Right cardiac atrium (tissue), 5 donors: ENCODE measurements at regions not wholly inside any gene's neighbourhood (a gene's known extent, or its start where the extent isn't known, plus 50 kb on each side); places are given as distances from the start of the nearest gene placed in this dataset.
"Not testable (repeated sequence)": the region's sequence is repeated elsewhere in the genome, so short reads cannot be mapped to it uniquely, and the experiment has no call there.

Experiments used
- ATAC-seq, 2 donors: fragments of 200-7000 bp; cut with Tn5 transposase; one replicate each; pipeline versions ENCODE4 v1.8.0 to v1.9.1; 2020; ENCODE audit warnings: moderate library complexity in 2 of 2, mild to moderate bottlenecking in 1 of 2
- DNase-seq, 3 donors: peaks; one replicate each; pipeline ENCODE4 v3.0.0-alpha.2; 2020
- H3K27ac ChIP-seq: one replicate; pipeline ENCODE4 v1.5.1; 2013; ENCODE audit warnings: mild to moderate bottlenecking, low read length, control low read depth, moderate library complexity
- H3K27me3 ChIP-seq: one replicate; pipeline ENCODE4 v1.6.1; 2013; ENCODE audit not compliant: control insufficient read depth, insufficient read depth
- H3K4me1 ChIP-seq: one replicate; pipeline ENCODE4 v1.6.1; 2013; ENCODE audit warnings: low read length; ENCODE audit not compliant: control insufficient read depth, insufficient read depth
- H3K4me3 ChIP-seq: one replicate; pipeline ENCODE4 v1.5.1; 2013; ENCODE audit warnings: low read length, control low read depth
- H3K9me3 ChIP-seq: one replicate; pipeline ENCODE4 v1.6.1; 2013; ENCODE audit warnings: low read length; ENCODE audit not compliant: control insufficient read depth
- WGBS: extraction: QIAGEN DNeasy Blood & Tissue Kit; methylation state at CpG from one replicate; pipeline ENCODE4 v1.1.7; 2013; 5-methylcytosine and 5-hydroxymethylcytosine counted together
- intact Hi-C, 4 donors: fragments of 100-400 bp; cut with DNase I; formaldehyde crosslinking; loops; one replicate each; pipeline versions ENCODE4 v1.11.0 to v1.14.0; 2022 to 2023
- donor health status: healthy with polysubstance abuse.
- donor health status: DM: no; HTN: yes; CAD: no.
- donor health status: DM: no; HTN: no; CAD: no.
- donor health status: DM: no; HTN: yes; CAD: no; lungs with severe emphysema.
- donor health status: DM: yes; HTN: yes; CAD: no.

DNA sequence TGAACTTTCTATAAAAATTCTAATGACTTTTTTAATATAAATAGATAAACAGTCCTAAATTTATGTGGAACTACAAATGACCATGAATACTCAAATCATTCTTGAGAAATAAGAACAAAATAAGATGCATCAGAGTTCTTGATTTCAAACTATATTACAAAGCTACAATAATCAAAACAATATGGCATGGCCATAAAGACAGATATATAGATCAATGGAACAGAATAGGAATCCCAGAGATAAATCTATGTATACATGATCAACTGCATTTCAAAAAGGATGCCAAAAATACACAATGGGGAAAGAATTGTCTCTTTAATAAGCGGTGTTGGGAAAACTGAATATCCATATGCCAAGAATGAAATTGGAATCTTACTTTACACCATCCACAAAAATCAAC lies 98.4 kb upstream of the IL15 start:
- intact Hi-C loops = no loop called here
- WGBS = 95% methylated on average over 1 of the region's 1 CpG
- Histone ChIP-seq H3K27me3 (no peaks in the 10 kb centered on the region), H3K9me3 (no peaks in the 10 kb centered on the region), H3K27ac (no peak overlapping the region), H3K4me3 (no peak overlapping the region), H3K4me1 (no peaks in the 10 kb centered on the region)
- DNase-seq = no peak
- ATAC-seq = no peak

DNA sequence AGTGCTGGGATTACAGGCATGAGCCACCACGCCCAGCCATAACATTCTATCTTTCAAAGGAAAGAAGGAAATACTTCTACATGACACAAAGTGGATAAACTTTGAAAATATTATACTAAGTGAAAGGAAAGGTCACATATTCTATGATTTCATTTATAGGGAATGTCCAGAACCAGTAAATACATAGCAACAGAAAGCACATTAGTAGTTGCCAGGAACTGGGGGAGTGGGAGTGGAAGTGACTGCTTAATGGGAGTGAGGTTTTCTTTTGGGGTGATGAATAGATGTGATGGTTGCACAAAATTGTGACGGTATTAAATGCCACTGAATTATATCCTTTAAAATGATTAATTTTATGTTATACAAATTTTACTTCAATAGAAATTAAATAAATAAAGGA lies 95.7 kb upstream of the IL15 start:
- intact Hi-C loops = no loop called here
- H3K27me3 ChIP-seq = no peaks in the 10 kb centered on the region
- ATAC-seq = no peak
- no peaks in the 10 kb centered on the region for H3K9me3 ChIP-seq
- DNase-seq = no peak
- H3K4me1 ChIP-seq = no peaks in the 10 kb centered on the region
- 75% methylated on average over 2 of the region's 2 CpGs for WGBS
- H3K27ac ChIP-seq = no peak overlapping the region
- no peak overlapping the region for H3K4me3 ChIP-seq

DNA sequence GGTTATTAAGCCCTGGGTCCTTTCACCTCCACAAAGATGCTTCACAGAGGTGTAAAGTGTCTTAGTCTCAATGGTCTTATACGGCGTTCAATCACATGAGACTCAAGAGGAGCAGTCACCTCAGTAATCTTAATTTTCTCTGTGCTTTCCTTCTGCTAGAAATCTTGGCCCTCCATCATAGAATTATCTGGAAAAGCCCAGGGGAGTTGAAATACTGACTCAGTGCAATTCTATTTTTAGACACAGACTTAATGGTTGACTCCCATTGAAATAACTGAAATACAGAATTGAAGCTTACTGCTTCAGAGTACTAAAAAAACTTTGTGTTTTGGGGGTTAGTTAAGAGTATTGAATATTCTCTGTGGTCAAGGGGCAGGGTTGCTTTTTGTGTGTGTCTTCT lies 94.5 kb upstream of the IL15 start:
- WGBS = 72% methylated on average over 2 of the region's 2 CpGs

DNA sequence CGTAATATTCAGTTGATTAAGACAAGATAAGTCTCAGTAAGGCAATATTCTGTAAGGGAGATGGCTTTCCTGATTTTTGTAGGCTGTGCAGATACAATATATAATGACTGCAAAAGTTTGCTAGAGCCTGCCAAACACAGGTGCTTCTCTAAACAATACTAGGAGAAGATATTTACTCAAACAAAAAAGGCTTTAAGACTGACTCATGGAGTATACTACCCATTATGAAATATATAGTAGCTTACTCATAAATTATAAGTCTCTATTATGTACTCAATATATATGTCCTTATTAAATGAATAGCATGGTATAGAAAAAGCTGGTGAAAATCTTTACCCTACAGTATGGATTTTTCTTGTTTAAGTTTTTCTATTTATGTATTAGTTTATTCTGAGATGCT lies 93.2 kb upstream of the IL15 start:
- no peaks in the 10 kb centered on the region for H3K4me1 ChIP-seq
- 92% methylated on average over 1 of the region's 1 CpG for WGBS
- no peaks in the 10 kb centered on the region for H3K27me3 ChIP-seq
- H3K4me3 ChIP-seq = no peak overlapping the region
- no peak overlapping the region for H3K27ac ChIP-seq
- ATAC-seq = no peak
- intact Hi-C loops = no loop called here
- H3K9me3 ChIP-seq = no peaks in the 10 kb centered on the region
- no peak for DNase-seq

More for the DNA sequence above, 94.5 kb upstream of the IL15 start:
- intact Hi-C loops = no loop called here
- Histone ChIP-seq H3K4me1 (no peaks in the 10 kb centered on the region), H3K27ac (no peak overlapping the region), H3K27me3 (no peaks in the 10 kb centered on the region), H3K4me3 (no peak overlapping the region), H3K9me3 (no peaks in the 10 kb centered on the region)
- ATAC-seq (no peak), DNase-seq (no peak)

DNA sequence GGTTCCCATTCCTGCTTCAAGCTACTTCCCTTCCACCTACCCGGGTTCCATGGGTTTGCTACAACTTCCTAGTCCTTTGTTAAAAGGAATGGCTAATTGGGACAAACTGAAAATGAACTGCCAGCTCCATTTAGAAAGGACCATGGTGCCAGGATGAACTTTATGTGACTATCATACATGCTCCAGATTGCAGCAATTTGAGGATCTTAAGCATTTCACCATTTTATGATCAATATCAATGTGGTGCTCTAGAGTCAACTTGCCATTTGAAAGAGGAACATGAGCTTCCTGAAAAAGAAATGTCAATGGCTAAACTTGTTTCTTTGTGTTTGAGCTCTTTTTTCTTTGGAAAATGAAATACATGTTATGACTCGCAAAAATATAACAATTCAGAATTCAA lies 92.7 kb upstream of the IL15 start:
- Histone ChIP-seq H3K4me1 (no peaks in the 10 kb centered on the region), H3K4me3 (no peak overlapping the region), H3K9me3 (no peaks in the 10 kb centered on the region), H3K27ac (no peak overlapping the region), H3K27me3 (no peaks in the 10 kb centered on the region)
- WGBS = 90% methylated on average over 2 of the region's 2 CpGs
- ATAC-seq (no peak), DNase-seq (no peak)
- intact Hi-C loops = no loop called here

DNA sequence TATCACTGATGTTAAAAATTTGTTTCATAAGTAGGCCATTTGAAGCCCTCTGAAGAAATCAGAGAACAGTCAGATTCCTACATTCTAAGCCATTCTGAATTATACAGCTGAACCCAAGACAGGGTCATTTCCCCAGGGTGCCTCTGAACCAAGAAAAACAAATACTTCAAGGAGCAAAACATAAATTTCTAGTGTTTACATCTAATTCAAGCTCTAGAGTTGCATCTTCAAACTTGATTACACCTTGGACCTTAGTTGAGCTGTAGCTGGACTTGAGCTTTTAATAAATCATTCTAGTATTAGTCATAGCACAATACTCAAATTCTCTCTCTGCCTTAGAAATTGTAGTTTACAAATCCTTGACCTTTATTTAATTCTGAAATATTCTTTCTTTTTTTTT lies 87.6 kb upstream of the IL15 start:
- no peaks in the 10 kb centered on the region for H3K4me1 ChIP-seq
- H3K27me3 ChIP-seq = no peaks in the 10 kb centered on the region
- ATAC-seq (no peak), DNase-seq (no peak)
- no peak overlapping the region for H3K27ac ChIP-seq
- H3K9me3 ChIP-seq = no peaks in the 10 kb centered on the region
- intact Hi-C loops = no loop called here
- no peak overlapping the region for H3K4me3 ChIP-seq

DNA sequence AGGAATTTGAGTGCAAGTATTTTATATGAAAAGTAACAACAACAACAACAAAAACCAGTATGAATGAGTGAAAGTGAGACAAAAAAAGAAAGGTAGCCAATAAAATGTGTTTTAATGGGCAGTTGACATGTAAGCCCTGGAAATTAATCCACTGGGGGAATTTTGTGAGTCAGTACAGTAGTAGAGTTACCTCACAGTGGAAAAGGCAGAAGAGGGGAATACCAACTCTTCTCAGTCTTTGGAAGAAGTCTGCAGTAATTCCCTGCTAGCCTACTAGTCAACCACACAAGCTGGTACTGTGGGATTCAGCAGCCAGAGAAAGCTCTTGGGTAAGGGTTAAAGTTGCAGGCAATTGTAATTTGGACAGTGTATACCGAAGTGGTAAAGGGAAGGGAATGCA lies 76.3 kb upstream of the IL15 start:
- Histone ChIP-seq H3K27me3 (no peaks in the 10 kb centered on the region), H3K9me3 (no peaks in the 10 kb centered on the region), H3K4me3 (no peak overlapping the region), H3K27ac (no peak overlapping the region), H3K4me1 (no peaks in the 10 kb centered on the region)
- intact Hi-C loops = no loop called here
- ATAC-seq (no peak), DNase-seq (no peak)
- WGBS = 58% methylated on average over 1 of the region's 1 CpG

DNA sequence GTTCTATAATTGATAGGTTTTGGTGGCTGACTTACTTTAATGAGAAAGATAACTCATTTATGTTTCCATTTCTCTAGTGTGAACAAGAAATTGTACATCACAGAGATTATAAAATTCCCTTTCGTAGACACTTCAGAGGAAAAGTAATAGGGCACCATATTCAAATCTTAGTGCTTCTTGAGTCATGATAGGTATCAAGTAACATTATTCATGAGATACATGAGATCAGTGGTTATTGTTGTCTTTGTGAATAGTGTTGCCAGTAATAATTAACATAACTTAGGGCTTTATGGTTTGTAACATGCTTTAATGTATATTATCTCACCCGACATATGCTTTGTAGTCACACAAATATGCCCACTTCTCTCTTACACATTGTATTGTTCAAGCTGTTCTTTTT lies 73.7 kb upstream of the IL15 start:
- no peak for DNase-seq
- no peak overlapping the region for H3K27ac ChIP-seq
- H3K27me3 ChIP-seq = no peaks in the 10 kb centered on the region
- H3K4me3 ChIP-seq = no peak overlapping the region
- intact Hi-C loops = no loop called here
- ATAC-seq = no peak
- no peaks in the 10 kb centered on the region for H3K4me1 ChIP-seq
- H3K9me3 ChIP-seq = no peaks in the 10 kb centered on the region
- 92% methylated on average over 2 of the region's 2 CpGs for WGBS

DNA sequence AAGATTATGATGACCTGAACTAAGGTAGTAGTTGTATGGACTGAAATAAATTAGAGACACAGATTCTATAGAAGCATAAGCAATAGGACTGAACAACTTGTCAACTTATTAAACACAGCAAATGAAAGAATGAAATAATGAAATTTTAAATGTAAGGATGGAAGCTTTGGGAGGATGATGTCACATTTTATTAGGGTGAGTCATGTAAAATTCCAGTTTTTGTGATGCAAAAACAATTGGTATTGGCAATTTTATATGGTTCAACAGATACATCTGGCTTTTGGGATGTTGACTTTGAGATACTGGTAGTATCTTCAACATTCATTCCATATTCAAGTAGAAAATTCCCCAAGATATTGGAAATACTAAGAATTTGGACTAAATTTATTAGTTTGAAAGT lies 72.7 kb upstream of the IL15 start:
- ATAC-seq (no peak), DNase-seq (no peak)
- H3K27ac ChIP-seq = no peak overlapping the region
- no peaks in the 10 kb centered on the region for H3K4me1 ChIP-seq
- H3K4me3 ChIP-seq = no peak overlapping the region
- H3K27me3 ChIP-seq = no peaks in the 10 kb centered on the region
- intact Hi-C loops = no loop called here
- no peaks in the 10 kb centered on the region for H3K9me3 ChIP-seq

DNA sequence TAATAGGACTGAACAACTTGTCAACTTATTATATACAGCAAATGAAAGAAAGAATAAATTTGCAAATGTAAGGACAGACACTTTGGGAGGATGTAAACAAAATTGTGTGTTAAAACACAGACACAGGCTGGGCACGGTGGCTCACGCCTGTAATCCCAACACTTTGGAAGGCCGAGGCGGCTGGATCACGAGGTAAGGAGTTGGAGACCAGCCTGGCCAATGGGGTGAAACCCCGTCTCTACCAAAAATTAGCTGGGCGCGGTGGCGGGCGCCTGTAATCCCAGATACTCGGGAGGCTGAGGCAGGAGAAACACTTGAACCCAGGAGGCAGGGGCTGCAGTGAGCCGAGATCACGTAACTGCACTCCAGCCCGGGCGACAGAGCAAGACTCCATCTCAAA lies 71.4 kb upstream of the IL15 start:
- H3K4me1 ChIP-seq, H3K4me3 ChIP-seq, DNase-seq, intact Hi-C loops, H3K27me3 ChIP-seq, ATAC-seq, H3K9me3 ChIP-seq, H3K27ac ChIP-seq: not testable (repeated sequence)
- 94% methylated on average over 15 of the region's 15 CpGs for WGBS

DNA sequence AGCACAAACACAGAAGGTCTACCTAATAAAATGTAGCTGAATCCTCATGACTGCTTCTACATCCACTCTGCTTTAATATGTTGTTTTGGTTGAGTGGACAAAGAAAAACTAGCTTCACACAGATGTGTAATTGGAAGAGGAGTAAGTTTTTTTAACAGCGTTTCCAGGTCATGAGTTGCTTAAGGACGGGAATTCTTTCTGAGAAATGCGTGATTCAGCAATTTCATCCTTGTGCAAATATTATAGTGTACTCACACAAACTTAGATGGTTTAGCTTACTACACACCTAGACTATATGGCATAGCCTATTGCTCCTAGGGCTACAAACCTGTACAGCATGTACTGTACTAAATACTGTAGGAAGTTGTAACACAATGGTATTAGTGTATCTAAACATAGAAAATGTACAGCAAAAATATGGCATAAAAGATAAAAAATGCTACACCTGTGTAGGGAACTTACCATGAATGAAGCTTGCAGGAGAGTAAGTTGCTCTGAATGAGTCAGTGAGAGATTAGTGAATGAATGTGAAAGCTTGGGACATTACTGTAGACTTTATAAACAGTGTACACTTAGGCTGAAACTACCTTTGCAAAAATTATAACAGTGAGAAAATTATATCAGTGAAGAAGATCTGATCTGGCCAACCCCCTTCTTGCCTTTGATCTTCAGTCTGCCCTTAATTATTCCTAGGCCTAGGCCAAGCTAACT lies 70.8 kb upstream of the IL15 start:
- Histone ChIP-seq H3K4me1 (no peaks in the 10 kb centered on the region), H3K27me3 (no peaks in the 10 kb centered on the region), H3K9me3 (no peaks in the 10 kb centered on the region), H3K4me3 (no peak overlapping the region), H3K27ac (no peak overlapping the region)
- DNase-seq = no peak
- intact Hi-C loops = no loop called here
- ATAC-seq = no peak
- 95% methylated on average over 3 of the region's 3 CpGs for WGBS

DNA sequence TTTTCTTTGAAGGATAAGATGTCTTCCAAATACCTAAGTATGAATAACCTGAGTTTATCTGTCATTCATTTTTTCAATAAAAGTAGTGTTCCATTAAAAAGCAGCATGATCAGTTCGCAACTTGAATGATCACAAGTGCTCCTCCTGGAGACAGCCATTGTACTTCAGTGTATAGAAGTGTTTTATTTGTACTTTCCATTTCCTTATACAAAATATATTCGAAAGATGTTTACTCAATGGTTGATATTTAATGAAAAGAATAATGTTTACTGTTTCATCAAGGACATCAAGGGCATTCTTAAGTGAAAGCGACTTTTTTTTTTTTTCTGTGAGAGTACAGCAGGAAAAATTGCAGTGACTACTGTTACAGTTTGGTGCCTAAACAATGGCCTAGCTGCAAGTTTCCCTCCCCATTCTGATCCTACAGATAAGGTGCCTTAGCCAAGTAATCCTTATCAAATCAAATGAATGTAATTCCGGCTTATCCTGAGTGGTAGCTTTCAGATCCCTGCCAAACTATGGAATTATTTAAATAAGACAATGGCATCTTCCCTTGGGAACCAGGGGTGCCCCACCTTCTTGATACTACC lies 69.0 kb upstream of the IL15 start:
- intact Hi-C loops = no loop called here
- Histone ChIP-seq H3K4me1 (no peaks in the 10 kb centered on the region), H3K4me3 (no peak overlapping the region), H3K27me3 (no peaks in the 10 kb centered on the region), H3K27ac (no peak overlapping the region), H3K9me3 (no peaks in the 10 kb centered on the region)
- DNase-seq = no peak
- WGBS = 83% methylated on average over 4 of the region's 4 CpGs
- no peak for ATAC-seq
